Stimulated activated CD8-positive, alpha-beta memory T cell treated with anti-CD3 and anti-CD28 coated beads, Interleukin-2, amount 100 ng/mL, for 48 hours (primary cell): ENCODE measurements at regions not wholly inside any gene's neighbourhood (a gene's known extent, or its start where the extent isn't known, plus 50 kb on each side); places are given as distances from the start of the nearest gene placed in this dataset.

Experiments
- DNase-seq, 2 donors: peaks; one replicate each; pipeline ENCODE4 v3.0.0-alpha.2; 2020; ENCODE audit warnings: low read depth in 2 of 2

- no peak for DNase-seq
Observed at GRCh38 chr2:12284037-12284436, 432.7 kb upstream of the TRIB2 start.

GRCh38 chr2:12284487-12284886 is 432.2 kb upstream of the TRIB2 start:
- DNase-seq, result no peak

- DNase-seq, result no peak
Observed at GRCh38 chr2:12286347-12286746, 430.4 kb upstream of the TRIB2 start.

- DNase-seq, result no peak
Observed at GRCh38 chr2:12287220-12287751, 429.4 kb upstream of the TRIB2 start.

GRCh38 chr2:12288048-12288447 is 428.7 kb upstream of the TRIB2 start:
- no peak for DNase-seq

- no peak for DNase-seq
Observed at GRCh38 chr2:12289120-12289802, 427.5 kb upstream of the TRIB2 start.

GRCh38 chr2:12291303-12291702 is 425.4 kb upstream of the TRIB2 start:
- no peak for DNase-seq

- DNase-seq, result no peak
Observed at GRCh38 chr2:12293874-12294273, 422.9 kb upstream of the TRIB2 start.

GRCh38 chr2:12295856-12296519 is 420.7 kb upstream of the TRIB2 start:
- DNase-seq, result no peak

GRCh38 chr2:12296915-12297314 is 419.8 kb upstream of the TRIB2 start:
- no peak for DNase-seq

- DNase-seq, result no peak
Observed at GRCh38 chr2:12298352-12298751, 418.4 kb upstream of the TRIB2 start.

GRCh38 chr2:12299431-12299830 is 417.3 kb upstream of the TRIB2 start:
- no peak for DNase-seq

GRCh38 chr2:12300019-12300602 is 416.6 kb upstream of the TRIB2 start:
- DNase-seq, result no peak

- DNase-seq, result no peak
Observed at GRCh38 chr2:12300927-12301326, 415.8 kb upstream of the TRIB2 start.

- no peak for DNase-seq
Observed at GRCh38 chr2:12302140-12302539, 414.6 kb upstream of the TRIB2 start.

- no peak for DNase-seq
Observed at GRCh38 chr2:12302691-12303090, 414.0 kb upstream of the TRIB2 start.

GRCh38 chr2:12303181-12304030 is 413.3 kb upstream of the TRIB2 start:
- DNase-seq, result peak in 1 of 2 donors; percentile 16

- no peak for DNase-seq
Observed at GRCh38 chr2:12304564-12305171, 412.1 kb upstream of the TRIB2 start.

GRCh38 chr2:12305931-12306330 is 410.8 kb upstream of the TRIB2 start:
- DNase-seq, result no peak

GRCh38 chr2:12310399-12310798 is 406.3 kb upstream of the TRIB2 start:
- DNase-seq, result no peak

GRCh38 chr2:12313445-12314126 is 403.1 kb upstream of the TRIB2 start:
- no peak for DNase-seq
